ENCODE measurements at regions not wholly inside any gene's neighbourhood (a gene's known extent, or its start where the extent isn't known, plus 50 kb on each side); places are given as distances from the start of the nearest gene placed in this dataset.

DNA sequence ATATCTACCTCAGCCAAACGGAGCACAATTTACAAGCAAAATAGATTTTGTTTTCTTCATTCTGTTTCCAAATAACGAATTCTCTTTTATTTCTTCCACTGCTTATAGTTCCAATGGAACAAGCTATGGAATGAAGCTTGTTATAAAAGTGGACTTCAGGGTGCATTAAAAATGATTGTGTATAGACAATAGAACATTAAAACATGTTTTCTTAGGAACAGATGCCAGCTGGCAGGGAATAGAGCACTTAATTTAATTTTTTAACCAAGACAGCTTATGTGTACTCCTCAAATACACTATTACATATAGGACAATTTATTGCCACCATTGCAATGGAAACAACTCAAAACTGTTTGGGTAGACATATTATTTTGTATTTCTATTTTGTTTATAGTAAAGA is 860.1 kb upstream of the TYRP1 start:
- H3K36me3 Mint-ChIP-seq: peaks cover 13% of the 10 kb centered on the region
- TF ChIP-seq ZNF423 (CRISPR knock-in tag; IDR thresholded peaks at IDR 0.05): no peak
- TF ChIP-seq FOXP1 (CRISPR knock-in tag; IDR thresholded peaks at IDR 0.05; ENCODE audit: borderline replicate concordance): no peak
- TF ChIP-seq, protein P1, sequence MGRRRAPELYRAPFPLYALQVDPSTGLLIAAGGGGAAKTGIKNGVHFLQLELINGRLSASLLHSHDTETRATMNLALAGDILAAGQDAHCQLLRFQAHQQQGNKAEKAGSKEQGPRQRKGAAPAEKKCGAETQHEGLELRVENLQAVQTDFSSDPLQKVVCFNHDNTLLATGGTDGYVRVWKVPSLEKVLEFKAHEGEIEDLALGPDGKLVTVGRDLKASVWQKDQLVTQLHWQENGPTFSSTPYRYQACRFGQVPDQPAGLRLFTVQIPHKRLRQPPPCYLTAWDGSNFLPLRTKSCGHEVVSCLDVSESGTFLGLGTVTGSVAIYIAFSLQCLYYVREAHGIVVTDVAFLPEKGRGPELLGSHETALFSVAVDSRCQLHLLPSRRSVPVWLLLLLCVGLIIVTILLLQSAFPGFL (CRISPR knock-in tag; IDR thresholded peaks at IDR 0.05; ENCODE audit: borderline replicate concordance): no peak
- TF ChIP-seq, protein P2, sequence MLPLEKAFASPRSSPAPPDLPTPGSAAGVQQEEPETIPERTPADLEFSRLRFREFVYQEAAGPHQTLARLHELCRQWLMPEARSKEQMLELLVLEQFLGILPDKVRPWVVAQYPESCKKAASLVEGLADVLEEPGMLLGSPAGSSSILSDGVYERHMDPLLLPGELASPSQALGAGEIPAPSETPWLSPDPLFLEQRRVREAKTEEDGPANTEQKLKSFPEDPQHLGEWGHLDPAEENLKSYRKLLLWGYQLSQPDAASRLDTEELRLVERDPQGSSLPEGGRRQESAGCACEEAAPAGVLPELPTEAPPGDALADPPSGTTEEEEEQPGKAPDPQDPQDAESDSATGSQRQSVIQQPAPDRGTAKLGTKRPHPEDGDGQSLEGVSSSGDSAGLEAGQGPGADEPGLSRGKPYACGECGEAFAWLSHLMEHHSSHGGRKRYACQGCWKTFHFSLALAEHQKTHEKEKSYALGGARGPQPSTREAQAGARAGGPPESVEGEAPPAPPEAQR (CRISPR knock-in tag; IDR thresholded peaks at IDR 0.05): no peak
- no peak for TF ChIP-seq NR1H2 (CRISPR knock-in tag; IDR thresholded peaks at IDR 0.05)
- TF ChIP-seq, protein P3, sequence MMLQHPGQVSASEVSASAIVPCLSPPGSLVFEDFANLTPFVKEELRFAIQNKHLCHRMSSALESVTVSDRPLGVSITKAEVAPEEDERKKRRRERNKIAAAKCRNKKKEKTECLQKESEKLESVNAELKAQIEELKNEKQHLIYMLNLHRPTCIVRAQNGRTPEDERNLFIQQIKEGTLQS (CRISPR knock-in tag; conservative IDR thresholded peaks at IDR 0.05): no peak
- TF ChIP-seq, protein P4, sequence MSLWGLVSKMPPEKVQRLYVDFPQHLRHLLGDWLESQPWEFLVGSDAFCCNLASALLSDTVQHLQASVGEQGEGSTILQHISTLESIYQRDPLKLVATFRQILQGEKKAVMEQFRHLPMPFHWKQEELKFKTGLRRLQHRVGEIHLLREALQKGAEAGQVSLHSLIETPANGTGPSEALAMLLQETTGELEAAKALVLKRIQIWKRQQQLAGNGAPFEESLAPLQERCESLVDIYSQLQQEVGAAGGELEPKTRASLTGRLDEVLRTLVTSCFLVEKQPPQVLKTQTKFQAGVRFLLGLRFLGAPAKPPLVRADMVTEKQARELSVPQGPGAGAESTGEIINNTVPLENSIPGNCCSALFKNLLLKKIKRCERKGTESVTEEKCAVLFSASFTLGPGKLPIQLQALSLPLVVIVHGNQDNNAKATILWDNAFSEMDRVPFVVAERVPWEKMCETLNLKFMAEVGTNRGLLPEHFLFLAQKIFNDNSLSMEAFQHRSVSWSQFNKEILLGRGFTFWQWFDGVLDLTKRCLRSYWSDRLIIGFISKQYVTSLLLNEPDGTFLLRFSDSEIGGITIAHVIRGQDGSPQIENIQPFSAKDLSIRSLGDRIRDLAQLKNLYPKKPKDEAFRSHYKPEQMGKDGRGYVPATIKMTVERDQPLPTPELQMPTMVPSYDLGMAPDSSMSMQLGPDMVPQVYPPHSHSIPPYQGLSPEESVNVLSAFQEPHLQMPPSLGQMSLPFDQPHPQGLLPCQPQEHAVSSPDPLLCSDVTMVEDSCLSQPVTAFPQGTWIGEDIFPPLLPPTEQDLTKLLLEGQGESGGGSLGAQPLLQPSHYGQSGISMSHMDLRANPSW (CRISPR knock-in tag; conservative IDR thresholded peaks at IDR 0.05; ENCODE audit: low read depth): no peak
- no peak for TF ChIP-seq ETV6 (CRISPR knock-in tag; IDR thresholded peaks at IDR 0.05)
- ATAC-seq: no peak

DNA sequence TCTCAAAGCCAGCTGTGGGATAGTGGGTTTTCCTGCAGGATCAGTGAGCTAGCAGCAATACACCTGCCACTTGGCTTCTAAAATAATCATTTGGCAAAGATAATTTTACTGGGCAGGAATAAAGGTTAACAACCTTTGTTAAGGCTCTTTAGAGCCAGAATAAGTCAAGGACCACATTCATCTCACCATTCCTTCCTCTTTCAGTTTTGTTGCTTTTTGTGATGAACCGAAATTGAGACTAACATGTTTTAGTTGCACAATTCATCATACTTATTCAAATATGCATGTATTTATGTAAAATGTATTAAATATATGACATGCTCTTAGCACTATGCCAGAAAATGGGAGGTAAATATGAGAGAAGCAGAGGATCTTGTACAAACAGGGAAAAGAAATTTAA is 824.4 kb upstream of the TYRP1 start:
- ChIA-PET CTCF (no interaction called here), POLR2A (no interaction called here)
- no peak for ATAC-seq
- Mint-ChIP-seq H3K4me1 (peaks cover 9% of the 10 kb centered on the region), H3K27me3 (ENCODE audit: low read depth) (no peaks in the 10 kb centered on the region), H3K9me3 (no peaks in the 10 kb centered on the region), H3K27ac (no peak overlapping the region), H3K4me3 (no peak overlapping the region), H3K36me3 (no peaks in the 10 kb centered on the region)
- no peak for DNase-seq (ENCODE audit: low spot score)
- no peak for TF ChIP-seq RELA (CRISPR knock-in tag; IDR thresholded peaks at IDR 0.05; ENCODE audit: borderline replicate concordance)
- TF ChIP-seq JUN (CRISPR knock-in tag; IDR thresholded peaks at IDR 0.05): no peak
- TF ChIP-seq SMAD4 (CRISPR knock-in tag; IDR thresholded peaks at IDR 0.05): no peak
- TF ChIP-seq, protein P5, sequence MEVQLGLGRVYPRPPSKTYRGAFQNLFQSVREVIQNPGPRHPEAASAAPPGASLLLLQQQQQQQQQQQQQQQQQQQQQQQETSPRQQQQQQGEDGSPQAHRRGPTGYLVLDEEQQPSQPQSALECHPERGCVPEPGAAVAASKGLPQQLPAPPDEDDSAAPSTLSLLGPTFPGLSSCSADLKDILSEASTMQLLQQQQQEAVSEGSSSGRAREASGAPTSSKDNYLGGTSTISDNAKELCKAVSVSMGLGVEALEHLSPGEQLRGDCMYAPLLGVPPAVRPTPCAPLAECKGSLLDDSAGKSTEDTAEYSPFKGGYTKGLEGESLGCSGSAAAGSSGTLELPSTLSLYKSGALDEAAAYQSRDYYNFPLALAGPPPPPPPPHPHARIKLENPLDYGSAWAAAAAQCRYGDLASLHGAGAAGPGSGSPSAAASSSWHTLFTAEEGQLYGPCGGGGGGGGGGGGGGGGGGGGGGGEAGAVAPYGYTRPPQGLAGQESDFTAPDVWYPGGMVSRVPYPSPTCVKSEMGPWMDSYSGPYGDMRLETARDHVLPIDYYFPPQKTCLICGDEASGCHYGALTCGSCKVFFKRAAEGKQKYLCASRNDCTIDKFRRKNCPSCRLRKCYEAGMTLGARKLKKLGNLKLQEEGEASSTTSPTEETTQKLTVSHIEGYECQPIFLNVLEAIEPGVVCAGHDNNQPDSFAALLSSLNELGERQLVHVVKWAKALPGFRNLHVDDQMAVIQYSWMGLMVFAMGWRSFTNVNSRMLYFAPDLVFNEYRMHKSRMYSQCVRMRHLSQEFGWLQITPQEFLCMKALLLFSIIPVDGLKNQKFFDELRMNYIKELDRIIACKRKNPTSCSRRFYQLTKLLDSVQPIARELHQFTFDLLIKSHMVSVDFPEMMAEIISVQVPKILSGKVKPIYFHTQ (CRISPR knock-in tag; IDR thresholded peaks at IDR 0.05): no peak
- TF ChIP-seq ELF4 (CRISPR knock-in tag; IDR thresholded peaks at IDR 0.05; ENCODE audit: low read depth): no peak
- TF ChIP-seq, protein P6, sequence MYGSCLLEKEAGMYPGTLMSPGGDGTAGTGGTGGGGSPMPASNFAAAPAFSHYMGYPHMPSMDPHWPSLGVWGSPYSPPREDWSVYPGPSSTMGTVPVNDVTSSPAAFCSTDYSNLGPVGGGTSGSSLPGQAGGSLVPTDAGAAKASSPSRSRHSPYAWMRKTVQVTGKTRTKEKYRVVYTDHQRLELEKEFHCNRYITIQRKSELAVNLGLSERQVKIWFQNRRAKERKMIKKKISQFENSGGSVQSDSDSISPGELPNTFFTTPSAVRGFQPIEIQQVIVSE (CRISPR knock-in tag; IDR thresholded peaks at IDR 0.05; ENCODE audit: borderline replicate concordance): no peak
- TF ChIP-seq ZNF671 (CRISPR knock-in tag; IDR thresholded peaks at IDR 0.05): no peak
- no peak for TF ChIP-seq ZBTB21 (CRISPR knock-in tag; IDR thresholded peaks at IDR 0.05; ENCODE audit: borderline replicate concordance)
- no peak for TF ChIP-seq IRF2 (CRISPR knock-in tag; IDR thresholded peaks at IDR 0.05; ENCODE audit: borderline replicate concordance, low read depth)
- TF ChIP-seq, protein P7, sequence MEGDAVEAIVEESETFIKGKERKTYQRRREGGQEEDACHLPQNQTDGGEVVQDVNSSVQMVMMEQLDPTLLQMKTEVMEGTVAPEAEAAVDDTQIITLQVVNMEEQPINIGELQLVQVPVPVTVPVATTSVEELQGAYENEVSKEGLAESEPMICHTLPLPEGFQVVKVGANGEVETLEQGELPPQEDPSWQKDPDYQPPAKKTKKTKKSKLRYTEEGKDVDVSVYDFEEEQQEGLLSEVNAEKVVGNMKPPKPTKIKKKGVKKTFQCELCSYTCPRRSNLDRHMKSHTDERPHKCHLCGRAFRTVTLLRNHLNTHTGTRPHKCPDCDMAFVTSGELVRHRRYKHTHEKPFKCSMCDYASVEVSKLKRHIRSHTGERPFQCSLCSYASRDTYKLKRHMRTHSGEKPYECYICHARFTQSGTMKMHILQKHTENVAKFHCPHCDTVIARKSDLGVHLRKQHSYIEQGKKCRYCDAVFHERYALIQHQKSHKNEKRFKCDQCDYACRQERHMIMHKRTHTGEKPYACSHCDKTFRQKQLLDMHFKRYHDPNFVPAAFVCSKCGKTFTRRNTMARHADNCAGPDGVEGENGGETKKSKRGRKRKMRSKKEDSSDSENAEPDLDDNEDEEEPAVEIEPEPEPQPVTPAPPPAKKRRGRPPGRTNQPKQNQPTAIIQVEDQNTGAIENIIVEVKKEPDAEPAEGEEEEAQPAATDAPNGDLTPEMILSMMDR (IDR thresholded peaks at IDR 0.05): no peak
- no peak for TF ChIP-seq GTF2I (CRISPR knock-in tag; conservative IDR thresholded peaks at IDR 0.05)
- no peak for TF ChIP-seq CREB1 (CRISPR knock-in tag; IDR thresholded peaks at IDR 0.05)
- no peak for TF ChIP-seq SP1 (CRISPR knock-in tag; conservative IDR thresholded peaks at IDR 0.05)
- no peak for TF ChIP-seq NFYB (CRISPR knock-in tag; conservative IDR thresholded peaks at IDR 0.05; ENCODE audit: low read depth)
- TF ChIP-seq NR2C2 (CRISPR knock-in tag; IDR thresholded peaks at IDR 0.05): no peak
- no peak for TF ChIP-seq CBFB (CRISPR knock-in tag; IDR thresholded peaks at IDR 0.05; ENCODE audit: low read depth)
- TF ChIP-seq EMX1 (CRISPR knock-in tag; IDR thresholded peaks at IDR 0.05): no peak
- TF ChIP-seq, protein P1 (CRISPR knock-in tag; IDR thresholded peaks at IDR 0.05; ENCODE audit: borderline replicate concordance): no peak

More for the DNA sequence above, 860.1 kb upstream of the TYRP1 start:
- H3K27ac Mint-ChIP-seq: no peak overlapping the region
- H3K9me3 Mint-ChIP-seq: peaks cover 14% of the 10 kb centered on the region
- ChIA-PET POLR2A (no interaction called here), CTCF (no interaction called here)
- no peak overlapping the region for H3K4me3 Mint-ChIP-seq
- H3K27me3 Mint-ChIP-seq (ENCODE audit: low read depth): no peaks in the 10 kb centered on the region
- no peak for DNase-seq (ENCODE audit: low spot score)
- no peaks in the 10 kb centered on the region for H3K4me1 Mint-ChIP-seq
